Neural progenitor cell (in vitro differentiated cells): ENCODE measurements at regions not wholly inside any gene's neighbourhood (a gene's known extent, or its start where the extent isn't known, plus 50 kb on each side); places are given as distances from the start of the nearest gene placed in this dataset.

Source experiments
- EZH2 ChIP-seq: fragments of 200-600 bp; sonication (generic); IDR thresholded peaks from 2 replicates; pipeline ENCODE4 v1.6.1; 2017; ENCODE audit warnings: antibody characterized with exemption, mild to moderate bottlenecking, moderate library complexity
- EZH2phosphoT487 ChIP-seq: fragments of 200-600 bp; sonication (generic); IDR thresholded peaks from 2 replicates; pipeline ENCODE4 v1.6.1; 2017; ENCODE audit warnings: antibody characterized with exemption
- TF ChIP-seq, protein P1 (sequence below): fragments of 200-600 bp; sonication (generic); IDR thresholded peaks from 2 replicates; pipeline ENCODE4 v1.5.1; 2017; ENCODE audit warnings: antibody characterized with exemption, mild to moderate bottlenecking

DNA sequence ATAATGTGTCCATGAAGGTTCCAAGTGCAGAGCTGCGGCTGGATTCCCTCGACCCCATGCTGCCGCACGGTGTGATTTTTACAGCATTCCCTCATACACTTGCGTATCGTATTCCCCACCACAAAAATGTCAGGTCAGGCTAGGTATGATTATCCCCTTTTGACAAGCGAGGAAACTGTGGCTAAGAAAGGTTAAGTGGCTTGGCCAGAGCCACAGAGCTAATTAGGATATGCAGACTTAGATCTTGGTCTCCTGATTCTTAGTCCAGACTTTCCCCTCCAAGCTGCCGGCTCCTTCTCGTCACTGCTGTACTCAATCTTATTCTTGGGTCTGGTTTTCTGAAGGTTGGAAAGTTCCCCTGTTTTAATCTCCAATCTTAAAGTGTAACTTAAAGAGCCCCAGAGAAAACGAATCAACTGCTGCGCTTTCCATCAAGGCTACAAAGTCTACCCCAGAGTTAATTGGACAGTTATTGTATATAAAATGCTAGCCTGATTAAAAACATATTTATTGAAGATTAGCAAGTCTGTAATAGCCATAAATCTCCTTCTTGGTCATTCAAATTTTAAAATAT lies 176.6 kb downstream of the ADAMTS15 start:
- TF ChIP-seq EZH2phosphoT487 (no peak), EZH2 (no peak)
- TF ChIP-seq, protein P1, sequence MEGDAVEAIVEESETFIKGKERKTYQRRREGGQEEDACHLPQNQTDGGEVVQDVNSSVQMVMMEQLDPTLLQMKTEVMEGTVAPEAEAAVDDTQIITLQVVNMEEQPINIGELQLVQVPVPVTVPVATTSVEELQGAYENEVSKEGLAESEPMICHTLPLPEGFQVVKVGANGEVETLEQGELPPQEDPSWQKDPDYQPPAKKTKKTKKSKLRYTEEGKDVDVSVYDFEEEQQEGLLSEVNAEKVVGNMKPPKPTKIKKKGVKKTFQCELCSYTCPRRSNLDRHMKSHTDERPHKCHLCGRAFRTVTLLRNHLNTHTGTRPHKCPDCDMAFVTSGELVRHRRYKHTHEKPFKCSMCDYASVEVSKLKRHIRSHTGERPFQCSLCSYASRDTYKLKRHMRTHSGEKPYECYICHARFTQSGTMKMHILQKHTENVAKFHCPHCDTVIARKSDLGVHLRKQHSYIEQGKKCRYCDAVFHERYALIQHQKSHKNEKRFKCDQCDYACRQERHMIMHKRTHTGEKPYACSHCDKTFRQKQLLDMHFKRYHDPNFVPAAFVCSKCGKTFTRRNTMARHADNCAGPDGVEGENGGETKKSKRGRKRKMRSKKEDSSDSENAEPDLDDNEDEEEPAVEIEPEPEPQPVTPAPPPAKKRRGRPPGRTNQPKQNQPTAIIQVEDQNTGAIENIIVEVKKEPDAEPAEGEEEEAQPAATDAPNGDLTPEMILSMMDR: no peak
